ENCODE measurements at regions not wholly inside any gene's neighbourhood (a gene's known extent, or its start where the extent isn't known, plus 50 kb on each side); places are given as distances from the start of the nearest gene placed in this dataset.

- peaks cover 0 to 47% (median 15%) of the 10 kb centered on the region in 8 donors for H3K9me3 ChIP-seq
- WGBS, 5 donors, result 63 to 96% (median 85%) methylated on average over 5 of the region's 5 CpGs
- no peaks in the 10 kb centered on the region for H3K27me3 ChIP-seq (replicated peaks in 1 of 7)
- peak; percentile 34 for DNase-seq
- TF ChIP-seq POLR2A (IDR thresholded peaks at IDR 0.05) (no peak), CTCF (IDR thresholded peaks at IDR 0.05 in 8 of 11, conservative IDR thresholded peaks at IDR 0.05 in 3 of 11) (no peak), POLR2AphosphoS5 (IDR thresholded peaks at IDR 0.05) (no peak)
- no peak overlapping the region for H3K27ac ChIP-seq
- intact Hi-C loops (cut with DNase I; ENCODE audit: low total_unique reads), result no loop called here
- H3K36me3 ChIP-seq, result no peaks in the 10 kb centered on the region
- H3K4me1 ChIP-seq, result no peaks in the 10 kb centered on the region
- no peak overlapping the region for H3K4me3 ChIP-seq
These were observed 595.7 kb upstream of the EPHA5 start for GRCh38 chr4:66266035-66266434.

GRCh38 chr4:66252291-66252690 is 582.0 kb upstream of the EPHA5 start:
- no peak for TF ChIP-seq POLR2A (IDR thresholded peaks at IDR 0.05)
- TF ChIP-seq POLR2AphosphoS5 (IDR thresholded peaks at IDR 0.05), result no peak
- TF ChIP-seq CTCF (IDR thresholded peaks at IDR 0.05 in 8 of 11, conservative IDR thresholded peaks at IDR 0.05 in 3 of 11), result no peak
- H3K27me3 ChIP-seq (replicated peaks in 1 of 7), result no peaks in the 10 kb centered on the region
- 82 to 89% (median 84%) methylated on average over 1 of the region's 1 CpG for WGBS, 5 donors
- no peak for DNase-seq
- no peak overlapping the region for H3K27ac ChIP-seq
- H3K4me3 ChIP-seq, result no peak overlapping the region
- H3K36me3 ChIP-seq, result no peaks in the 10 kb centered on the region
- H3K9me3 ChIP-seq, result peaks cover 0 to 36% (median 10%) of the 10 kb centered on the region in 8 donors
- intact Hi-C loops (cut with DNase I; ENCODE audit: low total_unique reads), result no loop called here
- H3K4me1 ChIP-seq, result no peaks in the 10 kb centered on the region

- no peaks in the 10 kb centered on the region for H3K36me3 ChIP-seq
- intact Hi-C loops (cut with DNase I; ENCODE audit: low total_unique reads), result no loop called here
- DNase-seq, result no peak
- no peaks in the 10 kb centered on the region for H3K4me1 ChIP-seq
- no peaks in the 10 kb centered on the region for H3K27me3 ChIP-seq (replicated peaks in 1 of 7)
- H3K9me3 ChIP-seq, result peaks cover 0 to 25% (median 8%) of the 10 kb centered on the region in 8 donors
- H3K4me3 ChIP-seq, result no peak overlapping the region
- no peak overlapping the region for H3K27ac ChIP-seq
- TF ChIP-seq POLR2A (IDR thresholded peaks at IDR 0.05) (no peak), POLR2AphosphoS5 (IDR thresholded peaks at IDR 0.05) (no peak), CTCF (IDR thresholded peaks at IDR 0.05 in 8 of 11, conservative IDR thresholded peaks at IDR 0.05 in 3 of 11) (no peak)
- WGBS, 5 donors, result 0 to 35% (median 0%) methylated on average over 1 of the region's 1 CpG
These were observed 576.4 kb upstream of the EPHA5 start for GRCh38 chr4:66246643-66247042.

- no peak for DNase-seq
- TF ChIP-seq CTCF (IDR thresholded peaks at IDR 0.05 in 8 of 11, conservative IDR thresholded peaks at IDR 0.05 in 3 of 11) (no peak), POLR2A (IDR thresholded peaks at IDR 0.05) (no peak), POLR2AphosphoS5 (IDR thresholded peaks at IDR 0.05) (no peak)
- H3K27me3 ChIP-seq (replicated peaks in 1 of 7), result no peaks in the 10 kb centered on the region
- WGBS, 5 donors, result 75 to 88% (median 84%) methylated on average over 4 of the region's 4 CpGs
- intact Hi-C loops (cut with DNase I; ENCODE audit: low total_unique reads), result no loop called here
- no peak overlapping the region for H3K27ac ChIP-seq
- no peak overlapping the region for H3K4me3 ChIP-seq
- no peaks in the 10 kb centered on the region for H3K36me3 ChIP-seq
- no peaks in the 10 kb centered on the region for H3K4me1 ChIP-seq
- peaks cover 0 to 7% (median 0%) of the 10 kb centered on the region in 8 donors for H3K9me3 ChIP-seq
These were observed 565.6 kb upstream of the EPHA5 start for GRCh38 chr4:66235876-66236275.
